ENCODE measurements at regions not wholly inside any gene's neighbourhood (a gene's known extent, or its start where the extent isn't known, plus 50 kb on each side); places are given as distances from the start of the nearest gene placed in this dataset.
"Not testable (repeated sequence)": the region's sequence is repeated elsewhere in the genome, so short reads cannot be mapped to it uniquely, and the experiment has no call there.

- DNase-seq = no peak
Measured at GRCh38 chr11:95429376-95429907, 198.4 kb upstream of the SESN3 start.

- DNase-seq = no peak
Measured at GRCh38 chr11:95426823-95427462, 195.9 kb upstream of the SESN3 start.

DNA sequence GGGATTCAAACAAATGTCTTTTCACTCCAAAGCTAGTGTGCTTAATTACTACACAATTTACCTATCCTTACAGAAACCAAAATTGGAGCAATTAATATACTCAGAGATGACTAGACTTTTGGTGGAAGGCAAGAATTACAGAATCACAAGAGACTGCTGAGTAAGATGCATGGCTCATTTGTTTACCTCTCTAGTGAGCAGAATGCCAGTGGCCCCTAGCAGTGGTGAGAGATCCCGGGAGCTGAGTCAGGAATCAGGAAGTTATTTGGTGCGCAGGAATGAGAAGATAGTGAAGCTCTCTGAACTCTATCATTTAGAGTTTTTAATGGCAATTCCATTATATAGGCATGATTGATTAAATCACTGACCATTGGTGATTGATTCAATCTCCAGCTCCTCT is 188.9 kb upstream of the SESN3 start:
- DNase-seq = no peak

- DNase-seq = no peak
Measured at GRCh38 chr11:95418916-95419315, 187.9 kb upstream of the SESN3 start.

DNA sequence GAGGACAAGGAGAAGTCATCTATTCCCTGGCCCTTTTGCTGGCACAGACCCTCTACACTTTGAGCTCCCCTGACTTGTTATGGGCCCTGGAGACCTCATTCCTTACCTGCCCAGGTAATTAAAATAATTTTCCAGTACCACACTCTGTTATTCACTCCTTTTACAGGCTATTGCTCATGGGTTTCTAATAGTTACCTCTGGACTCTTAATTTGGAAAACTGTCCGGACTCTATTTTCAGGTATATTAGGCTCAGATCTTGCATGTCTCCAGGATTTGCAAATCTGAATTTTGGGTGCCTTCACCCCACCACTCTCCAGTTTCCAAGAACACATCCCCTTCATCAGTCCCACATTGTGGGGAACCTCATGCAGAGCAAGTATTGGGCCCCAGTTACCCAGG is 186.8 kb upstream of the SESN3 start:
- no peak for DNase-seq

DNA sequence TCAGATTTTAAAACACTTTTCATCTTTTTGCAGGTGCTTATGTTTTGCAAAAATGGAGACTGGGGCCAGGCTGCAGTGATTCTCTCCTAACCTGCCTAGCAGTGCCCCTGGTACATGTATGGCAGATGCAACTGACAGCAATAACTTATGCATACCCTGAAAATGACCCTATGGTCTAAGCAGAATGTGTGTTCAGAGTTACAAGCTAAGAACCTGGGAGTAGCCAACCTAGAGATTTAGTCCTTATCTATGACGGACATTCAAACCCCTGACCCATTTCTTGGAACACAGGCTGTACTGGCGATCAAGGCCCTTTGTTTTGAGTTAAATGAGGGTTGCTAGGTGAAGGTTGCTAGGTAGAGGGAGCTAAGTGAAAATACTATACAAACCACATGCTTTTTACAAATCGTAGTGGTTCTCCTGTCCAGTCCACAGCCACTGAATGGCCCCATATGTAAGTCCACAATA is 184.9 kb upstream of the SESN3 start:
- no peak for DNase-seq

DNA sequence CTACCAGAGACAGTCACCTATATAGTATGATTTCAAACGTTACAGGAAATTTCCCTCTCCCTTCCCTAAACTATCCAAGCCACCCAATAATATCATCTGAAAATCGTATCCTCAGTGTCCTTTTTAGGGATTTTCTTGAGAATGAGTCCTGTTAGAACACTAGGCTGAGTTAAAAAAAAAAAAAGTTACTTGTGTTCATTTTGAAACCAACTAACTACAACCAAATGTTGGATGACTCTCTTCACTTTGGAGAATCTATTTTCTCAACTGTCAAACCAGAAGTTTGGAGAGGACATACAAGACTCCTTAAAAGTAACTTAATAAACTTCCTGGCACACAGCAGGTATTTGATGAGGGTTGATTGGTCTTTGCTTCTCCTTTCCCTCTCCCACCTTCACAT is 183.2 kb upstream of the SESN3 start:
- DNase-seq = no peak

DNA sequence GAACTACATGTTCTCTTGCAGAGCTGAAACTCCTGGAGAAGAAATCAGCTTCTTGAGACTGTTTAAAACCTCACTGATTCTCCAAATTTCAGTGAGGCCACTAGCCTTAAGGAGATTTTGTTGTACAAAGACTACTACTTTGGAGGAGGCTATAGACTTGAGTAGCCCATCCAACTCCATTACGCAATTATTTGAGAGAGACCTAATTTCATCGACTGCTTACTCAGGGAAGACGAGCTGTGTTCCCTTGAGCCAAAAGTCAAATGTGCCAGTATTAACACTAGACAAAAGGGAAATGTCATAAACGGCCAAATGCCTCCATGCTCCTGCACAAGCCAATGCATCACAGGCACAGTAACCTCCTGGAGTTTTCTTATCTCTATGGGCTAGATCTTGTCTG is 182.8 kb upstream of the SESN3 start:
- no peak for DNase-seq

DNA sequence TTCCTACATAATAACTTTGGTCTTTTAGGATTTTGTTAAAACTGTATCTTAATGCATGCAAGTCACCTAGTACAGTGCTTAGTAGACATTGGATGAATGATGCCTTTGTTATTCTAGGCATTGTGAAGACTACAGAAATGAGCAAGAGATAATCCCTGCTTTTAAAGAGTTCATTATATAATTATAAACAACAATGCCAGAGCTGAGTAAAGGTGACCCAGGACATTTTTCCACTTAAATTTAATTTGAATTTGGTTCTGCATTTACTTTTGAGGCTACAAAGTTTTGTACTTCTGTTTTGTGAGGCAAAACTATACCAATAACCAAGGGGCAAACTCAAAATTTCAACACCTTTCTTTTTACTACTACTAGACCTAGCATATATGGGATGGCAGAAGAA is 182.0 kb upstream of the SESN3 start:
- no peak for DNase-seq

DNA sequence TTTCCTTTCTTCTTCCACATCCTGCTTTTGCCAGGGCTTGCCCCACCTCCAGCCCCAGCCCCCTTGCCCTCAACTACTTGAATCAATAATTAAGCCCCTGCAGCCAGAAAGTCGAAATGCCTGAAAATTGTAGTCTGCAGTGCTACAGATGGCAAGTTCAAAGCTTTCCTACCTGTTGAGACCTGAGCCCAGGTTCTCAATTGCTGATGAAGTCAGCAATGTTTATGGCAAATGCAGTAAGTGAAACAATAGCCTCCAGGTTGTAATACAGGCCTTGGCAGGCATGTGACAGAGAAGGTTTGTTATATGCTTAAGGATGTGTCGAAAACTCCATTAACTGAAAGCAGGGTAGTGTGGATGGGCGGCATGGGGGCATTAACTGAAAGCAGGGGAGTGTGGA is 181.1 kb upstream of the SESN3 start:
- DNase-seq = no peak

GRCh38 chr11:95410707-95411106 is 179.7 kb upstream of the SESN3 start:
- not testable (repeated sequence) for DNase-seq

GRCh38 chr11:95406271-95406670 is 175.3 kb upstream of the SESN3 start:
- DNase-seq = no peak

DNA sequence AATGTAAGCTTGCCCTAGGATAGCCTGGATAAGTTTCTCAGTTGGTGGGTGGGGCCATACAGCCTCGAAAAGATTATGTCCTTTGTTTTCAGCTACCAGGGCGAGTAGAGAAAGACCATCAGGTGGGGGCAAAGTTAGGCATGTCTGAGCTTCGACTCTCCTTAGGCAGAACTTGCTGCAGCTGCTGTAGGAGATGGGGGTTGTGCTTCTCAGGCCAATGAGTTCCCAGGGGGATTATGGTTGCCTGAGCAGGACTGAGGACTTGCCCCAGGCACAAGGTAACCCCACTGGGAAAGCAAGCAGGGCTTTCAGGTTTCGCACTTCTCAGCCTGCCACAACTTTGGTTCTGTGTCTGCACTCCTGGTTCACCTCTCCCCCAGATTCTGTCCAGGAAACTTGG is 173.4 kb upstream of the SESN3 start:
- no peak for DNase-seq

DNA sequence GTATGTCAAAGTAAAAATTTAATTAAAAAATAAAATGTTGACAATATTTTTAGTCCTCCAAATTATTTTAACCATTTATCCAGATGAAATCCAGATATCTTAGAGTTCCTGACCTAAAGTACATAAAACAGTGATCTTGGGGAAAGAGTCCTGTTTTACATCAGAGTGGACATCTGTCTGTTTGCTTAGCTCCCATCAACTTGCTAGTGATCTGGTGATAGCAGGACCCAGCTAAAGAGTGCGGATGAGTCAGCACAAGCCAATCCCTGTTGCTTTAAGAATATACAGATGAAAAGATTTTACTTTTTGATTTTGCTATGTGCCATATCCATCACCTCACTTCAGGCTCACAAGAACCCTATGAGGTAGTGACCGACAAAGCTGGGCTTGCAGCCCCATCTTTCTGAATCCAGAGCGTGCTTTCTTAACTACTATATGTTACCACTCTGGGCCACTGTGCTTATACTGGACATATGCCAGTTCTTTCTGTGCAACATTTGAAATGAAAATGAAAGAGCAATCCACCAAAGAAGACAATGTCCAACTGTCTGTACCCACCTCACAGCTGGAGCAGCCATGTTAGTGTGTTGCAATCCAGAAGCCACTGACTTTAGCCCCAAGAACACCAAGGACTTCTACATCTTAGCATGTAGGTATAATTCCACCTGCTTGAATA is 167.6 kb upstream of the SESN3 start:
- DNase-seq = no peak

DNA sequence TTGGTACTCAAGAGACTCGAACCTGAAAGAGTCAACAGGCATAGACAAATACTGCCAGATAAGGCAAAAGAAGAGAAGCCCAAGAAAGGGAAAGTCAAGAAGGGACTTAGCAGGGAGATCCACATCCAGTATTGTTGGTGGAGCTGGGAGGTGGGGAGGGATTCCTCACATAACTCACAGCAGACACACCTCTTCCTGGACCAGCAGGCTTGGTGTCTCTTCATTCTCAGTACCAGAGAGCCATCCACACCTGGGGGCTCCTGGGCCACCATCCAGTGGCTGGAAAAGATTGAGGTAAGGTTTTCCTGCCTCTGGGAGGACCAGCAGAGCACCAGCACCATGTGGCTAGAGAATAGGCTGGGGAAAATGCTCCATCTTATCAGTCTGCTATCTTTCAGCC is 161.6 kb upstream of the SESN3 start:
- no peak for DNase-seq

- DNase-seq = no peak
Measured at GRCh38 chr11:95389427-95389826, 158.4 kb upstream of the SESN3 start.

DNA sequence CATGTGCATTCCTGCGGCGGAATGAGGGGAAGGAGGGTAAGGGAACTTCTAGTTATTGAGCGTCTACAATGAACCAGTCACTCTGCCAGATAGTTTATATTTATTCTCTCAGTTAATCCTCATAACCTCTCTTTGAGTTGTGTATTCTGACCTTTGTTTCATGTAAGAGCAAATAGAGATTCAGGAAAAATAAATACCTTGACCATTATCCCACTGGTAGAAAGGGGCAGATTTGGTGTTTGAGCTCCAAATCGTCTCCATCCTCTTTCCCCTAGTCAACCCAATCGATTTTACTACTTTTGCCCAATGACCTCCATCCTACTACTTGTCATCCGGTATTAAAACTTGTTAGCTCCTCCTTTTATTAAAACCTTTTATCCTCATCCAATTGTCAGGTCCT is 157.1 kb upstream of the SESN3 start:
- DNase-seq = no peak

DNA sequence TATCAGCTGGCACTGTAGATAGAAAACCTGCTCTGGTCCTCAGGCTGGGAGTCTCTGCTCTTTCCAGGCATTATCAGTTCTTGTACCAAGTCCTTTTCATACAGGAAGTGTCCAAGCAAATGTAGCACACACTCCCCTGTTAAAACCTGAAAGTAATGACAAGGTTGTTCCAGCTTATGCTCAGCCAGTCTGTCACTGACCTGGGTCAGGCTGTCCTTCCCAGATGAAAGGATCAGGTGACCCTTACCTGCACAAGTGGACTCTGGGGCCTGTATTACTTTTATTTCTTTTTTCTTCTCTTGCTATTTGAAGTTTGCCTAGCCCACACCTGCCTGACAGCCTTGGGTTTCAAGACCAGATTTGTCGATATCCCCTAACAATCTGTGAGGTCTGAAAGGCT is 156.3 kb upstream of the SESN3 start:
- DNase-seq = no peak

GRCh38 chr11:95385577-95385976 is 154.6 kb upstream of the SESN3 start:
- DNase-seq = no peak

GRCh38 chr11:95379479-95379878 is 148.5 kb upstream of the SESN3 start:
- no peak for DNase-seq

DNA sequence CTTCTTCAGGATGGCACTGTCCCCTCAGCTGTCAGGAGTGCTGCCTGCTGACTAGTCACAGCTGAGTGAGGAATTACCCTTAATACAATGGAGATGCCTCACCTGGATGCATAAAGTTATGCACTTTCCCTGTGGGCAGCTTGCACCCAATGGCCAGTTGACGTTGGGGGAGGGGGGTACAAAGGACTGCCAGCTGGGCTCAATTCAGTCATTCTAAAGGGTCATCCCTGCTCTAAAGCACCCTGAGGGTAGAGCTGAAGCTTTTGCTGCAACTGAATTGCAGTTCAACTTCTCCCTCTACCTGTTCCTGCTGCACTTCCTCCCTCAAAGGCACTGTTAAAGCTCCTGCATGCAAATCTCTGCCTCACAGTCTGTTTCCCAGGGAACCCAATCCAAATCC is 147.8 kb upstream of the SESN3 start:
- DNase-seq = no peak

DNA sequence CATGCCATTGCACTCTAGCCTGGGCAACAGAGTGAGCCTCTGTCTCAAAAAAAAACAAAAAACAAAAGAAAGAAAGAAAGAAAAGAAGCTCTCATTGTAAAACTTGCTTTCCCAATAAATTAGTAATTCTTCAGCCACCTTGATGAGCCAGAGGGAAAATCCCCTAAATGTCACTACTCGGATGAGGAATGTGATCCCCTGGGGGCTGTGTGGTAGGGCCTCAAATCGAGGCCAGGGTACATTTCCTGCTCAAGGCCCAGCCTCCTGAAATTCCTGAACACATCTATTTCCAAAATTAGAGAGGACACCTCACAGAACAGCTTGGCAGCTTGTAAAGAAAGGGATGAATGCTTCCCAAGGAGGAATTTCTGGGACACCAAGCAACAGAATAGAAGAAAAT is 147.1 kb upstream of the SESN3 start:
- DNase-seq = no peak

DNA sequence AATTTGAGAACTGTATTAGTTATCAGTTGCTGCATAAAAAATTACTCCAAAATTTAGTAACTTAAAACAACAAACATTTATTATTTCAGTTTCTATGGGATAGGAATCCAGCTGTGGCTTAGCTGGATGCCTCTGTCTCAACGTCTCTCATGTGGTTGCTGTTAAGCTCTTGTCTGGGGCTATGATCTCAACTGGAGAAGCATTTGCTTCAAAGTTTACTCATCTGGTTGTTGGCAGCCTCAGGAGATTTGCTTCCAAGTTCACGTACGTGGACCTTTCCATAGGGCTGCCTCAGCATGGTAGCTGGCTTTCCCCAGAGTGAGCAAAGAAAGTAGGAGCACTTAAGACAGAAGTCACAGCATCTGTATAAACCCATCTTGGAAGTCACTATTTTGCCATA is 144.9 kb upstream of the SESN3 start:
- DNase-seq = no peak

DNA sequence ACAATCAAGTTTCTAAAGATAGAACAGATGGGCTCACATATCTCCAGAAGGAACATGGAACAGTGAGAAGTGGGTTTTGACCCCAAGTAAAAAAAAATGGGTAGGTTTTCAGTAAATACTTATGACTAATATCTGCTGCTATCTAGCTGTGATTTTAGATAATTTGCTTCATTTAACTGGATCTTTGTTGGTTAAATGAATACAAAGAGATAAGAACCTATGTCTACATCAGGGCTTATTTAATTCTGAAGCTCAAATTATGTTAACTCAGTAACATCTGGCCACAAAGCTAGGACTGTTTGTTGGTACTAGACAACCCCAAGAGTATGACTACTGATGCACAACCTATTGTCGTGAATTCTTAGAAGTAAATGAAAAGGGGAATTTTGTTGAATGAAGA is 144.4 kb upstream of the SESN3 start:
- no peak for DNase-seq

GRCh38 chr11:95374105-95374504 is 143.1 kb upstream of the SESN3 start:
- no peak for DNase-seq
